ENCODE measurements at regions not wholly inside any gene's neighbourhood (a gene's known extent, or its start where the extent isn't known, plus 50 kb on each side); places are given as distances from the start of the nearest gene placed in this dataset.

DNA sequence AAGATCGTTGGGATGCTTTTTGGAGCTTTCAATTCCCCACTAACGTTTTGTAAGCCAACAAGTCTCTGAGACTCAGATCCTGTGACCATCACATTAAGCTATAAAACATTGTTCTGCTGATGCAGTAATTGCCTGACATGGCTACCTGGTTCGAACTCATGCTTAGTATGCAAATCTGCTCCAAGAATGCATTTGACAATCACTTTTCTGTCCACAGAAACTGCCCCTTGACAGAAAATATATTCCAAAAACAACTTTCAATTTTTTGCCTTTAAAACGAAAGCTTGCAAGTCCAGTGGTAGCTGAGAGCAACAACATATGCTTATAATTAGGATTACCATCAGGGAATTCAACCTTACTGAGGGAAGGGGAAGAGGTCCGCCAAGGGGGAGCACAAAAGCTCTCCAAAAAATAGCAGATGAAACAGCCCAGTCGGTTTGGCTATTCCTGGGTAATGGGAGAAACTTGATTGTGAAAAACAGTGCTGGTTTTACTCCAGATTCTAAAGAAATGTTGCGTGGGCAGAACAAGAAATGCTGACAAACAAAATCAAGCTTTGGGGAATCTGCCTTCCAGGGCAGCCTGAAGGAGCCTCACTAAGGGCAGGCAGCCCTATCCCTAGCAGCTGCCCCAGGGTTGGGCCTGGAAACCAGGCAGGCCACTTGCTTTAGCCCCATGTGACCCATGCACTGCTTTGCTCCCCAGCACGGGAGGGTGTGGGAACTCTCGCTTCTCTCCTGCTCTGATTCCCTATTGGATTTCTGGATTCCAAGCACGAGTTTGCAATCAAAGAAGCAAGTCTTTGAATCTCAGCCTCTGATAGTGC is 160.7 kb upstream of the LDB2 start:
- no peaks in the 10 kb centered on the region for H3K9me3 Mint-ChIP-seq
- no peaks in the 10 kb centered on the region for H3K27me3 Mint-ChIP-seq
- CTCF ChIA-PET: no interaction called here
- DNase-seq: no peak
- no peak overlapping the region for H3K27ac Mint-ChIP-seq
- TF ChIP-seq, protein P1, sequence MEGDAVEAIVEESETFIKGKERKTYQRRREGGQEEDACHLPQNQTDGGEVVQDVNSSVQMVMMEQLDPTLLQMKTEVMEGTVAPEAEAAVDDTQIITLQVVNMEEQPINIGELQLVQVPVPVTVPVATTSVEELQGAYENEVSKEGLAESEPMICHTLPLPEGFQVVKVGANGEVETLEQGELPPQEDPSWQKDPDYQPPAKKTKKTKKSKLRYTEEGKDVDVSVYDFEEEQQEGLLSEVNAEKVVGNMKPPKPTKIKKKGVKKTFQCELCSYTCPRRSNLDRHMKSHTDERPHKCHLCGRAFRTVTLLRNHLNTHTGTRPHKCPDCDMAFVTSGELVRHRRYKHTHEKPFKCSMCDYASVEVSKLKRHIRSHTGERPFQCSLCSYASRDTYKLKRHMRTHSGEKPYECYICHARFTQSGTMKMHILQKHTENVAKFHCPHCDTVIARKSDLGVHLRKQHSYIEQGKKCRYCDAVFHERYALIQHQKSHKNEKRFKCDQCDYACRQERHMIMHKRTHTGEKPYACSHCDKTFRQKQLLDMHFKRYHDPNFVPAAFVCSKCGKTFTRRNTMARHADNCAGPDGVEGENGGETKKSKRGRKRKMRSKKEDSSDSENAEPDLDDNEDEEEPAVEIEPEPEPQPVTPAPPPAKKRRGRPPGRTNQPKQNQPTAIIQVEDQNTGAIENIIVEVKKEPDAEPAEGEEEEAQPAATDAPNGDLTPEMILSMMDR (IDR thresholded peaks at IDR 0.05): no peak
- H3K4me1 Mint-ChIP-seq (ENCODE audit: low read depth): no peaks in the 10 kb centered on the region
- no peak overlapping the region for H3K4me3 Mint-ChIP-seq
- no peaks in the 10 kb centered on the region for H3K36me3 Mint-ChIP-seq (ENCODE audit: low read depth)
- POLR2A ChIA-PET: no interaction called here
- intact Hi-C loops (cut with micrococcal nuclease): no loop called here
- no peak for ATAC-seq

DNA sequence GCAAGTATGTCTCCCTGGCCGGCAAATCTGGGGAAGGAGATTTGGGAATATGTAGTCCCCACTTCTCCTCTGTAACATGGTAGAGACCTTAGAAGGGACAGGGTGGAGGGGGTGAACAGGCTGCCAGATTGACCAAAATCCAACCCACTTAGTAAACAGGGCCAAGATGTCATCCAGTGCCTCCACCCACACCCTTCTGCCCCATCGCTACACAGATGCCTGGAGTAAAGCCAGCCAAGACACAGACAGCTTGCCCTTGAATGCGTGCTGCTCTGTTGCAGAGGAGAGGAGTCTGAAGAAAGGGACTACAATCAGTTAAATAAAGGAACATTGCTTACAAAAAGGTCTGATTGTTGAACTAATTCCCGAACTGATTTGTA is 160.1 kb upstream of the LDB2 start:
- Mint-ChIP-seq H3K36me3 (ENCODE audit: low read depth) (no peaks in the 10 kb centered on the region), H3K9me3 (no peaks in the 10 kb centered on the region), H3K27me3 (no peaks in the 10 kb centered on the region), H3K27ac (no peak overlapping the region), H3K4me1 (ENCODE audit: low read depth) (no peaks in the 10 kb centered on the region), H3K4me3 (no peak overlapping the region)
- CTCF ChIA-PET: no interaction called here
- POLR2A ChIA-PET: no interaction called here
- intact Hi-C loops (cut with micrococcal nuclease): no loop called here
- DNase-seq: no peak
- TF ChIP-seq, protein P1 (IDR thresholded peaks at IDR 0.05): no peak
- no peak for ATAC-seq

DNA sequence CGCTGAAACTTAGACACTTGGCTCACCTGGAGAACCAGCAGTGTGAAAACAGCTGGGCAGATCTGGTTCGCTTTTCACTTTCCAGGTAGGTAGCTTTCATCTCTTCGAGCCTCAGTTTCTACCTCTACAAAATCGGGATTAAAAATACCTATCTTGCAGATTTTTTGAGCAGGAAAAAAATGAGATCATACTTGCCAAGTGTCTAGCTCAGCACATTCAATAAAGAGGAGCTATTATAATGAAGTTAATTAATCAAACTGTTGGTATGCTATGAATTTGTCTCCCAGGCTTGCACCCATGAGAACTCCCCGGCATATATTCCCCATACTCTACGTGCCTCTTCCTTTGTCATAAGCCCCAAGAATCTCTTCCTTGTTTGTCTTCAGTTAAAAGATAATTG is 158.6 kb upstream of the LDB2 start:
- no peak for DNase-seq

DNA sequence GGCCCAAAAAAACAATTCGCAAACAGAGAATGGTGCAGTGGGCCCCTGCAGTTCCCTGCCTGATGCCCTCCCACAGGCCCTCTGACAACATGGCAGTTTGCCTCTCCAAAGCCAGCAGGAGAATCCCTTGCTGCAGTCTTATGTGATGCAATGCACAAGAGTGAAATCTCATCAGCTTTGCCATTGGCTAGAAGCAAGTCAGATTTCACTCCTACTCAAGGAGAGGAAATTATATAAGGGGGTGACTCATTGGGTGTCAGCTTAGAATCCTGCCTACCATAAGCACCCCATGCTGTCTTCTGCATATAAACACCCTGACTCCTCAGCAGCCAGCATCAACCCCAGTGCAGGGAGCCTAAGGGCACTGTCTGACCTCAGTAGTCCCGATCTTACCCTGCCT is 157.3 kb upstream of the LDB2 start:
- Mint-ChIP-seq H3K36me3 (ENCODE audit: low read depth) (no peaks in the 10 kb centered on the region), H3K9me3 (no peaks in the 10 kb centered on the region), H3K4me1 (ENCODE audit: low read depth) (no peaks in the 10 kb centered on the region), H3K4me3 (no peak overlapping the region), H3K27ac (no peak overlapping the region), H3K27me3 (peaks cover 5% of the 10 kb centered on the region)
- ChIA-PET POLR2A (no interaction called here), CTCF (no interaction called here)
- ATAC-seq (no peak), DNase-seq (no peak)
- intact Hi-C loops (cut with micrococcal nuclease): no loop called here
- TF ChIP-seq, protein P1 (IDR thresholded peaks at IDR 0.05): no peak

More for the DNA sequence above, 158.6 kb upstream of the LDB2 start:
- ChIA-PET POLR2A (no interaction called here), CTCF (interaction anchor here (1.2 kb wide), 1 partner anchor 140 kb away, joined by 3 read pairs; no protein-coding TSS in a partner anchor)
- no peak overlapping the region for H3K27ac Mint-ChIP-seq
- no peaks in the 10 kb centered on the region for H3K9me3 Mint-ChIP-seq
- H3K36me3 Mint-ChIP-seq (ENCODE audit: low read depth): no peaks in the 10 kb centered on the region
- H3K4me1 Mint-ChIP-seq (ENCODE audit: low read depth): no peaks in the 10 kb centered on the region
- TF ChIP-seq, protein P1 (IDR thresholded peaks at IDR 0.05): no peak
- peaks cover 5% of the 10 kb centered on the region for H3K27me3 Mint-ChIP-seq
- ATAC-seq: no peak
- no peak overlapping the region for H3K4me3 Mint-ChIP-seq
- intact Hi-C loops (cut with micrococcal nuclease): no loop called here

DNA sequence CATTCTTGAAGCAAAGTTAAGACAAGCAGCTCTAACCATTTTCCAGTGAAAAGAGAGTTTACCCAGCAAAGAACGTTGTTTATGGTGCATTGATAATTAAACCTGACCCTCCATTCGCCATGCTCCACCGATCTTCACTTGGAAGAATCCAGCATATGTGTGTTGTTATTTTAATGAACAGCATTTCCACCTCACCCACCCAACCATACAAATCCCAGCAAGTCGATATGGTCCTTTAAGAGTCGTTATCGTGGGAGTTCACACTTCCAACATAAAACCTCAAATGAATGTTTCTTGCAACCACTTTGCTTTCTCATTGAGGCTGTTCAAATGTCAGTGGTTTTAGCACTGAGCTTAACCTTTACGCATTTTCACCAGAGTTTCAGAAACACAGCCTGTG is 147.4 kb upstream of the LDB2 start:
- ChIA-PET POLR2A (no interaction called here), CTCF (no interaction called here)
- intact Hi-C loops (cut with micrococcal nuclease): no loop called here
- H3K4me1 Mint-ChIP-seq (ENCODE audit: low read depth): no peaks in the 10 kb centered on the region
- TF ChIP-seq, protein P1 (IDR thresholded peaks at IDR 0.05): no peak
- H3K27me3 Mint-ChIP-seq: peaks cover 2% of the 10 kb centered on the region
- no peak overlapping the region for H3K27ac Mint-ChIP-seq
- DNase-seq: no peak
- no peaks in the 10 kb centered on the region for H3K9me3 Mint-ChIP-seq
- no peak for ATAC-seq
- H3K36me3 Mint-ChIP-seq (ENCODE audit: low read depth): no peaks in the 10 kb centered on the region
- no peak overlapping the region for H3K4me3 Mint-ChIP-seq

All from activated CD8-positive, alpha-beta T cell treated with anti-CD3 and anti-CD28 coated beads for 36 hours (primary cell).